ENCODE measurements at regions not wholly inside any gene's neighbourhood (a gene's known extent, or its start where the extent isn't known, plus 50 kb on each side); places are given as distances from the start of the nearest gene placed in this dataset.

DNA sequence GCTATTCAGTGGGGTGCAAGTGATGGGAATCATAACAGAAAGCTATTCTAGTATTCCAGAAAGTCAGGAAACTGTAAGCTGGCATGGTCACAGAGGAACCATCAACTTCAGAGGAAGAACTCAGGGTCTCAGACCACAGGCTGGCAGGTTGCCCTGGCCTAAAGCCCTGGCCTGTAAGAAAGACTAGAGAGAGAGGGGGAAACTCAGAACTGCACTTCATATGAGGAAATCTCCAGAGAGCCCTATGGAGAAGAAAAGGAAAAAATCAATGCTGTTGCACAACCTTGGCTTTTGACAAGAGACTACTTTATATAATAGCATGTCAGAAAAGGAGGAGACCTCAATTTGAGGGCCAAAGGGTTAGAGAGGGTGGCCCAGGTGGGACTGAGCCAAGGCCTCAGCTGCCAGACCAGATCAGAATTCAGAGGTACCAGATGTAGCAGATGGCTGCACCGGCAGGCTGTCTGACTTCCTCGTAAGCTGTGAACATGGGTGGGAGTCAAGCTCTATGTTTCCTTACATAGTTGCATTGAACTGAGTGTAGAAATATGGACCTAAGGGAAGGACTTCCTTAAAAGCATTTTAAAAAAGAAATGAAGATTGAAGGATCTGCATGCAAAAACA lies 333.8 kb downstream of the PDCD6IP start:
- no peak overlapping the region for H3K4me3 ChIP-seq (ENCODE audit: low read depth, low read length)
- TF ChIP-seq, protein P1, sequence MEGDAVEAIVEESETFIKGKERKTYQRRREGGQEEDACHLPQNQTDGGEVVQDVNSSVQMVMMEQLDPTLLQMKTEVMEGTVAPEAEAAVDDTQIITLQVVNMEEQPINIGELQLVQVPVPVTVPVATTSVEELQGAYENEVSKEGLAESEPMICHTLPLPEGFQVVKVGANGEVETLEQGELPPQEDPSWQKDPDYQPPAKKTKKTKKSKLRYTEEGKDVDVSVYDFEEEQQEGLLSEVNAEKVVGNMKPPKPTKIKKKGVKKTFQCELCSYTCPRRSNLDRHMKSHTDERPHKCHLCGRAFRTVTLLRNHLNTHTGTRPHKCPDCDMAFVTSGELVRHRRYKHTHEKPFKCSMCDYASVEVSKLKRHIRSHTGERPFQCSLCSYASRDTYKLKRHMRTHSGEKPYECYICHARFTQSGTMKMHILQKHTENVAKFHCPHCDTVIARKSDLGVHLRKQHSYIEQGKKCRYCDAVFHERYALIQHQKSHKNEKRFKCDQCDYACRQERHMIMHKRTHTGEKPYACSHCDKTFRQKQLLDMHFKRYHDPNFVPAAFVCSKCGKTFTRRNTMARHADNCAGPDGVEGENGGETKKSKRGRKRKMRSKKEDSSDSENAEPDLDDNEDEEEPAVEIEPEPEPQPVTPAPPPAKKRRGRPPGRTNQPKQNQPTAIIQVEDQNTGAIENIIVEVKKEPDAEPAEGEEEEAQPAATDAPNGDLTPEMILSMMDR (IDR thresholded peaks at IDR 0.05; ENCODE audit: low read depth, low read length, missing control alignments): no peak
- DNase-seq (ENCODE audit: low read depth): no peak

- no peak for DNase-seq (ENCODE audit: low read depth)
- TF ChIP-seq, protein P1 (IDR thresholded peaks at IDR 0.05; ENCODE audit: low read depth, low read length, missing control alignments): no peak
Measured at GRCh38 chr3:34139566-34139965, 341.1 kb downstream of the PDCD6IP start.

GRCh38 chr3:34140616-34141015 lies 342.2 kb downstream of the PDCD6IP start:
- TF ChIP-seq, protein P1 (IDR thresholded peaks at IDR 0.05; ENCODE audit: low read depth, low read length, missing control alignments): no peak
- DNase-seq (ENCODE audit: low read depth): no peak
- no peak overlapping the region for H3K4me3 ChIP-seq (ENCODE audit: low read depth, low read length)

More at GRCh38 chr3:34139566-34139965, 341.1 kb downstream of the PDCD6IP start:
- H3K4me3 ChIP-seq (ENCODE audit: low read depth, low read length): no peak overlapping the region

GRCh38 chr3:34141841-34142337 lies 343.5 kb downstream of the PDCD6IP start:
- TF ChIP-seq, protein P1 (IDR thresholded peaks at IDR 0.05; ENCODE audit: low read depth, low read length, missing control alignments): no peak
- DNase-seq (ENCODE audit: low read depth): no peak
- H3K4me3 ChIP-seq (ENCODE audit: low read depth, low read length): no peak overlapping the region

- no peak for DNase-seq (ENCODE audit: low read depth)
- TF ChIP-seq, protein P1 (IDR thresholded peaks at IDR 0.05; ENCODE audit: low read depth, low read length, missing control alignments): no peak
- no peak overlapping the region for H3K4me3 ChIP-seq (ENCODE audit: low read depth, low read length)
Measured at GRCh38 chr3:34145796-34146195, 347.4 kb downstream of the PDCD6IP start.

- TF ChIP-seq, protein P1 (IDR thresholded peaks at IDR 0.05; ENCODE audit: low read depth, low read length, missing control alignments): no peak
- no peak for DNase-seq (ENCODE audit: low read depth)
- no peak overlapping the region for H3K4me3 ChIP-seq (ENCODE audit: low read depth, low read length)
Measured at GRCh38 chr3:34146596-34146995, 348.2 kb downstream of the PDCD6IP start.

DNA sequence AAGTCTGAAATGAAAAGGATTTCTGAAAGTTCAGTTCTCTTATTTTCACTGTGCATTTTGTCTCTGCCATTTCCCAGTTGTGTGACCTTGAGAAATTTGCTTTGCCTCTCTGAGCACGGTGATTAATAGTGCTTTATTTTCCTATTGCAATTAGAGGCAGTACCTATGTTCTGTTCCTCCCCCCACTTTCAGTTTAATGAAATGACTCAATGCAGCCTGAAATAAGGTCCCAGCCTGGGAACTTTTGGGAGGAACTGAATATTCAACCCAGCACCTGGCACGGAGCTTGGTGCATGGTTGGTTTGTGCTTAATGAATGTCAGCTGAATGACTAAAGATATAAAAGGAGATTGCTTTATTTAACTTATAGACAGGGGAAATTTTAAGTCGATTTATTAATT lies 352.6 kb downstream of the PDCD6IP start:
- no peak overlapping the region for H3K4me3 ChIP-seq (ENCODE audit: low read depth, low read length)
- TF ChIP-seq, protein P1 (IDR thresholded peaks at IDR 0.05; ENCODE audit: low read depth, low read length, missing control alignments): no peak
- DNase-seq (ENCODE audit: low read depth): no peak

Measured in GM12864 (cell line).